ENCODE measurements at regions not wholly inside any gene's neighbourhood (a gene's known extent, or its start where the extent isn't known, plus 50 kb on each side); places are given as distances from the start of the nearest gene placed in this dataset.

DNA sequence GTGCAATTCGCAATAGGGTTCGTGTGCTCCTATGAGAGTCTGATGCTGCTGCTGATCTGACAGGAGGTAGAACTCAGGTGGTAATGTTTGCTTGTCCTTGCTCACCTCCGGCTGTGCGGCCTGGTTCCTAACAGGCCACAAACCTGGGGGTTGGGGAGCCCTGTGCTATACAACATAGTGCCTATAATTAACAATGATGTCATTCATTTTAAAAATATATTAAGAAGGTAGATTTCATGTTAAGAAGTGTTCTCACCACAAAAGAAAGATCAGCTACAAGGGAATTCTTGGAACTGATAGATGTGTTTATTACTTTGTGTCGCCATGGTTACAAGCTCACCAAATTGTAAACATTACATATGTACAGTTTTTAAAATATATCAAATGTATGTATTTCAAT is 200.5 kb downstream of the GRB14 start:
- no peak overlapping the region for H3K4me3 ChIP-seq (ENCODE audit: low read depth, low read length)
- TF ChIP-seq, protein P1, sequence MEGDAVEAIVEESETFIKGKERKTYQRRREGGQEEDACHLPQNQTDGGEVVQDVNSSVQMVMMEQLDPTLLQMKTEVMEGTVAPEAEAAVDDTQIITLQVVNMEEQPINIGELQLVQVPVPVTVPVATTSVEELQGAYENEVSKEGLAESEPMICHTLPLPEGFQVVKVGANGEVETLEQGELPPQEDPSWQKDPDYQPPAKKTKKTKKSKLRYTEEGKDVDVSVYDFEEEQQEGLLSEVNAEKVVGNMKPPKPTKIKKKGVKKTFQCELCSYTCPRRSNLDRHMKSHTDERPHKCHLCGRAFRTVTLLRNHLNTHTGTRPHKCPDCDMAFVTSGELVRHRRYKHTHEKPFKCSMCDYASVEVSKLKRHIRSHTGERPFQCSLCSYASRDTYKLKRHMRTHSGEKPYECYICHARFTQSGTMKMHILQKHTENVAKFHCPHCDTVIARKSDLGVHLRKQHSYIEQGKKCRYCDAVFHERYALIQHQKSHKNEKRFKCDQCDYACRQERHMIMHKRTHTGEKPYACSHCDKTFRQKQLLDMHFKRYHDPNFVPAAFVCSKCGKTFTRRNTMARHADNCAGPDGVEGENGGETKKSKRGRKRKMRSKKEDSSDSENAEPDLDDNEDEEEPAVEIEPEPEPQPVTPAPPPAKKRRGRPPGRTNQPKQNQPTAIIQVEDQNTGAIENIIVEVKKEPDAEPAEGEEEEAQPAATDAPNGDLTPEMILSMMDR (IDR thresholded peaks at IDR 0.05; ENCODE audit: low read depth, low read length): no peak

DNA sequence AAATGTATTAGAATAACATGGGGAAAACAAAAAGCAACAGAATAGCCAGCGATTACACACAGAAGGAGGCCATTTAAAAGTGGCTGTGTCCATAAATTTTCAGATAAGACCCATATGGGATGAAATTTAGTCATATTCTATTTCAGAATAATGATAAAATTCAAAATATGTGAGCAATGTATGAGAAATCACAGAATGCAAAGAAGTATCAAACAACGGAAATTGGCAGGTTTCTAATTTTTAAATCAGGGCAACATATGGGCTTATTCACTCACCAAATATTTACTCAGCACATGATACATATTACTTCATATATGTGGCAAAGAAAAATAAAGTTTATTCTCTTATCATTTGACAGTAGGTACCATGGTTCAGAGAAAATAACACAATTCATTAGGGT is 208.5 kb downstream of the GRB14 start:
- TF ChIP-seq, protein P1 (IDR thresholded peaks at IDR 0.05; ENCODE audit: low read depth, low read length): no peak
- no peak overlapping the region for H3K4me3 ChIP-seq (ENCODE audit: low read depth, low read length)

DNA sequence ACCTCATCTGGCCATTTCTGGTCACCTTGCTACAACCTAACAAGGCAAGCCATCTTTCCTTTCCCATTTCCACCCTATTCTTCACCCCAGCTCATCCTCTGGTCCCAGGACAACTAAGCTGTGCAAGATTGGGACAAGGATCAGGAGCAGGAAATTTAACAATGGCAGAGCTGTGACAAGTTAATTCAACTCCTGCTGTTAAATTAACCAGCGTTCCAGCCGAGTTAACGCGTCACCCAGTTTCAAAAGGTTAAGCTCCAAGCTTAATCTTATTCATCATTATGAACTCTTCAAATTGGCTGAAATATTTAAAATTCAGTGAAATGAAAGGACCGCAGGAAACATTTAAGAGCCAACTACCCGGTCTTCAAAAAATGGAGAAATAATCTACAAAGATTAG is 231.9 kb downstream of the GRB14 start:
- TF ChIP-seq, protein P1 (IDR thresholded peaks at IDR 0.05; ENCODE audit: low read depth, low read length): no peak
- no peak overlapping the region for H3K4me3 ChIP-seq (ENCODE audit: low read depth, low read length)

DNA sequence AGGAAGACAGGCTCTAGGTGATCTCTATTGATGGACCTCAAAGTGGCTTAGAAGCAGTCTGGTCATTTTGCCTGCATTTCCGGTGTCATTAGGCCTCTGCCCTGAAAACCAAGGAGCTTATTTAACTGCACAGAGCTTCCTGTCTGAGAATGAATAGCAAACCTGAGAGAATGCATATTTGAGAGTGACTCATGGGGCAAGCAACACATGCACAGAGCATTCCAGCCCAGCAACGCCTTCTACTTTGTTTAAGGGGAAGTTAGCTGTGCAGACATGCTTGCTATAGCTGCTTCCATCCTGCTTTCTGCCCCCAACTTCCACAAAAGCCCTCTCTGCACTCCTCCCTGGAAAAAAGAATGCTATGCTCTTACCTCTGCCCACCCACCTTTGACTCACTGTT is 232.8 kb downstream of the GRB14 start:
- H3K4me3 ChIP-seq (ENCODE audit: low read depth, low read length): no peak overlapping the region
- TF ChIP-seq, protein P1 (IDR thresholded peaks at IDR 0.05; ENCODE audit: low read depth, low read length): no peak

DNA sequence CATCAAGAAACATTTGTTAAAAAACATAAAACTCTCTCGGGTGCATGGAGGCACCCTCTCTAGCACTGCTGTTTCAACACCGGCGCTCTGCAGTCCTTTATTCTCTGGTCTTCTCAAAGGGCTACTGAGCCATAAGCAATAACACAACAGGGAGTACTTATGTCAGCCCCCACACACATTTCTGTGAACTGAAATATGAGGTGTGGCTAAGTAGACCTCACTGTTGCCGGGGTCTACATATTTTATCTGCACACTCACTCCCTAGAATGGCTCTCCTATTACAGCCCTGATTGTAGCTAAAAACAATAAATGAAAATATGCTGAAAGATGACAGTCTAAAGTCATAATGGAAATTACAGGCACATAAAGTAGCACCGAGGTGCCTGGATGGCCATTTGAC is 235.1 kb downstream of the GRB14 start:
- H3K4me3 ChIP-seq (ENCODE audit: low read depth, low read length): no peak overlapping the region
- TF ChIP-seq, protein P1 (IDR thresholded peaks at IDR 0.05; ENCODE audit: low read depth, low read length): no peak

DNA sequence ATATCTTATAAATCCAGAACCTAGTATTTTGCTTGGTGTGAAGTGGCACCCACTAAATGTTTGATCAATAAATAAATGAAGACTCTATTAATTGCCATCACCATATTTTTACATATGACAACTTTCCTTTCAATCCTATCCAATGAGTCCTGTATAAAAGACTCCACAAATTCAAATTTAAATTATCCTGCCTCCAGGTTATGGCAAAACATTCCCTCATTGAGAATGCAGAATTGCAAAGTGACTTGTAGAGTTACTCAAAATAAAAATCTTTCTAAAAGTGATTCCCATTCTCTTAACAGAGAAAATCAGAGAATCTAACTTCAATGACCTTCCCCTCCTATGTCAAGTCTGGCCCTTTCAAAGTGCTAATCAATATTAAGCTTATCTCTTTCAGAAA is 236.8 kb downstream of the GRB14 start:
- TF ChIP-seq, protein P1 (IDR thresholded peaks at IDR 0.05; ENCODE audit: low read depth, low read length): no peak
- no peak overlapping the region for H3K4me3 ChIP-seq (ENCODE audit: low read depth, low read length)

DNA sequence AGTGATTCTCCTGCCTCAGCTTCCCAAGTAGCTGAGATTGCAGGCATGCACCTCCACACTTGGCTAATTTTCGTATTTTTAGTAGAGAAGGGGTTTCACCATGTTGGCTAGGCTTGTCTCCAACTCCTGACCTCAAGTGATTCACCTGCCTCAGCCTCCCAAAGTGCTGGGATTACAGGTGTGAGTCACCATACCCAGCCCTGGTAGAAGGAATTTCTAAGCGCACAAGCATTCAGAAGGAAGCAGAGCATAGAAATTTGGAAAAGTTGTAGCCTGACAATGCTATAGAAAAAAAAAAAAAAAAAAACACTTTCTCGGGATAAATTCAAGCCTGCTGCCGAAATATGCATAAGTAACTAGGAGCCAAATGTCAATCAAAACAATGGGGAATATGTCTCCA is 249.4 kb downstream of the GRB14 start:
- no peak overlapping the region for H3K4me3 ChIP-seq (ENCODE audit: low read depth, low read length)
- TF ChIP-seq, protein P1 (IDR thresholded peaks at IDR 0.05; ENCODE audit: low read depth, low read length): no peak

All from WI38 (cell line).